H1 (cell line): ENCODE measurements at regions not wholly inside any gene's neighbourhood (a gene's known extent, or its start where the extent isn't known, plus 50 kb on each side); places are given as distances from the start of the nearest gene placed in this dataset.

ENCODE experiments used
- CTCF ChIA-PET: fragments of 300-600 bp; sonication (Branson Sonifier 250); formaldehyde crosslinking; loops from one replicate; lab custom pipeline; 2021; ENCODE audit not compliant: partially characterized antibody; lab: Charles Lee
- POLR2A ChIA-PET: fragments of 300-600 bp; sonication (Branson Sonifier 250); formaldehyde crosslinking; loops from one replicate; lab custom pipeline; 2021; ENCODE audit warnings: inconsistent platforms; ENCODE audit not compliant: partially characterized antibody; lab: Charles Lee
- DNase-seq, 2 experiments: peaks; one replicate each; pipeline versions ENCODE4 v3.0.0 to v3.0.0-alpha.2; 2010 to 2022; ENCODE audit warnings: low spot score in 2 of 2, low read depth in 1 of 2, mixed read lengths in 1 of 2
- FAIRE-seq: peaks from 2 replicates; lab custom pipeline; 2011; peaks lifted over from hg19 to GRCh38; lab: Jason Lieb, UNC
- H2AFZ ChIP-seq: 2 replicates; pipeline ENCODE4 v1.8.1; 2012; ENCODE audit warnings: low read length, inconsistent platforms
- H2AK5ac ChIP-seq: 2 replicates; pipeline ENCODE4 v1.6.1; 2013; ENCODE audit warnings: low read depth, low read length
- H2BK120ac ChIP-seq: replicated peaks from 2 replicates; pipeline ENCODE3; 2013; ENCODE audit warnings: low read depth, low read length, inconsistent platforms
- H2BK12ac ChIP-seq: 2 replicates; pipeline ENCODE4 v1.6.1; 2013; ENCODE audit warnings: low read depth, low read length
- H2BK15ac ChIP-seq: 2 replicates; pipeline ENCODE4 v1.6.1; 2013; ENCODE audit warnings: low read length
- H2BK20ac ChIP-seq: 2 replicates; pipeline ENCODE4 v1.6.1; 2013; ENCODE audit warnings: low read length
- H2BK5ac ChIP-seq: 2 replicates; pipeline ENCODE4 v1.6.1; 2013; ENCODE audit warnings: low read depth, low read length
- H3K14ac ChIP-seq: 2 replicates; pipeline ENCODE4 v1.6.1; 2013; ENCODE audit warnings: inconsistent platforms; ENCODE audit not compliant: insufficient read length
- H3K18ac ChIP-seq: 2 replicates; pipeline ENCODE4 v1.6.1; 2013; ENCODE audit warnings: low read length; ENCODE audit errors: extremely low read depth
- H3K23ac ChIP-seq: 2 replicates; pipeline ENCODE4 v1.6.1; 2013; ENCODE audit warnings: inconsistent platforms; ENCODE audit not compliant: insufficient read length
- H3K23me2 ChIP-seq: 2 replicates; pipeline ENCODE4 v1.6.1; 2013; ENCODE audit warnings: low read depth, low read length
- H3K27ac ChIP-seq: 2 replicates; pipeline ENCODE4 v1.6.1; 2011; ENCODE audit warnings: low read depth, low read length, inconsistent platforms
- H3K27me3 ChIP-seq, 4 experiments: replicated peaks in 1 of 4; 1 replicate in 1 of 4; 2 replicates in 3 of 4; pipeline versions ENCODE4 v1.6.1 to v1.8.1; 2011 to 2013; ENCODE audit warnings: low read length in 3 of 4, mild to moderate bottlenecking in 3 of 4, inconsistent platforms in 2 of 4, mixed read lengths in 2 of 4, moderate library complexity in 1 of 4; ENCODE audit not compliant: control insufficient read depth in 3 of 4, insufficient read depth in 3 of 4; ENCODE audit errors: extremely low read depth in 1 of 4
- H3K36me3 ChIP-seq, 4 experiments: 2 replicates each; pipeline versions ENCODE4 v1.6.1 to v1.8.1; 2011 to 2013; ENCODE audit warnings: mild to moderate bottlenecking in 4 of 4, low read length in 3 of 4, moderate library complexity in 2 of 4, control low read depth in 1 of 4, inconsistent platforms in 1 of 4; ENCODE audit not compliant: insufficient read depth in 4 of 4, control insufficient read depth in 2 of 4
- H3K4ac ChIP-seq: replicated peaks from 2 replicates; pipeline ENCODE3; 2013; ENCODE audit warnings: low read length, low read depth, mixed read lengths, inconsistent platforms; ENCODE audit not compliant: insufficient read length
- H3K4me1 ChIP-seq, 4 experiments: replicated peaks in 1 of 4; 1 replicate in 1 of 4; 2 replicates in 3 of 4; pipeline versions ENCODE4 v1.6.1 to v1.8.1; 2011 to 2013; ENCODE audit warnings: low read length in 3 of 4, inconsistent platforms in 2 of 4, mixed read lengths in 1 of 4; ENCODE audit not compliant: insufficient read depth in 4 of 4, control insufficient read depth in 3 of 4
- H3K4me2 ChIP-seq, 2 experiments: 2 replicates each; pipeline versions ENCODE4 v1.6.1 to v1.8.1; 2011 to 2013; ENCODE audit warnings: low read depth in 2 of 2, low read length in 2 of 2, control low read depth in 1 of 2, inconsistent platforms in 1 of 2, mild to moderate bottlenecking in 1 of 2; ENCODE audit not compliant: insufficient read depth in 1 of 2
- H3K4me3 ChIP-seq, 4 experiments: fragments of 200-600, 300-600 bp in 1 of 4; sonication (generic), shearing (Covaris generic), sonication (Bioruptor Twin) in 1 of 4; 2 replicates each; pipeline versions ENCODE4 v1.5.1 to v1.8.1; 2011 to 2016; ENCODE audit warnings: low read length in 4 of 4, low read depth in 3 of 4, control low read depth in 2 of 4, inconsistent platforms in 2 of 4, mild to moderate bottlenecking in 2 of 4, mixed read lengths in 1 of 4, moderate library complexity in 1 of 4; ENCODE audit not compliant: insufficient read depth in 2 of 4; ENCODE audit errors: extremely low read depth in 1 of 4
- H3K56ac ChIP-seq: replicated peaks from 2 replicates; pipeline ENCODE3; 2013; ENCODE audit warnings: low read depth, mild to moderate bottlenecking, mixed read lengths, low read length, inconsistent platforms; ENCODE audit not compliant: insufficient read length
- H3K79me1 ChIP-seq: 2 replicates; pipeline ENCODE4 v1.6.1; 2013; ENCODE audit warnings: low read depth, low read length, control low read depth
- H3K79me2 ChIP-seq, 2 experiments: 2 replicates each; pipeline versions ENCODE4 v1.6.1 to v1.8.1; 2012 to 2013; ENCODE audit warnings: low read length in 2 of 2, mild to moderate bottlenecking in 2 of 2, inconsistent platforms in 1 of 2; ENCODE audit not compliant: insufficient read depth in 2 of 2, control insufficient read depth in 1 of 2
- H3K9ac ChIP-seq, 4 experiments: replicated peaks in 1 of 4; 1 replicate in 1 of 4; 2 replicates in 3 of 4; pipeline versions ENCODE4 v1.6.1 to v1.8.1; 2011 to 2013; ENCODE audit warnings: low read depth in 3 of 4, low read length in 3 of 4, control low read depth in 2 of 4, mild to moderate bottlenecking in 2 of 4, moderate library complexity in 2 of 4, inconsistent platforms in 1 of 4; ENCODE audit errors: extremely low read depth in 1 of 4
- H3K9me3 ChIP-seq, 2 experiments: 2 replicates each; pipeline versions ENCODE4 v1.6.1 to v1.8.1; 2012 to 2013; ENCODE audit warnings: mild to moderate bottlenecking in 2 of 2, moderate library complexity in 2 of 2, control low read depth in 1 of 2, inconsistent platforms in 1 of 2, low read depth in 1 of 2, low read length in 1 of 2, mixed read lengths in 1 of 2; ENCODE audit not compliant: insufficient read depth in 2 of 2
- H4K20me1 ChIP-seq, 2 experiments: replicated peaks in 1 of 2; 2 replicates each; pipeline versions ENCODE3 to v1.8.1; 2011 to 2013; ENCODE audit warnings: inconsistent platforms in 2 of 2, low read length in 2 of 2, mild to moderate bottlenecking in 1 of 2; ENCODE audit not compliant: insufficient read depth in 2 of 2, control insufficient read depth in 1 of 2
- H4K5ac ChIP-seq: 2 replicates; pipeline ENCODE4 v1.6.1; 2013; ENCODE audit warnings: low read length, low read depth, mixed read lengths, inconsistent platforms; ENCODE audit not compliant: insufficient read length
- H4K8ac ChIP-seq: 2 replicates; pipeline ENCODE4 v1.8.0; 2013; ENCODE audit warnings: mild to moderate bottlenecking, moderate library complexity, low read length, inconsistent platforms; ENCODE audit not compliant: insufficient read depth; ENCODE audit errors: extremely low read depth
- H4K91ac ChIP-seq: replicated peaks from 2 replicates; pipeline ENCODE3; 2013; ENCODE audit warnings: low read length, mixed read lengths, inconsistent platforms; ENCODE audit not compliant: insufficient read length
- CBX8 ChIP-seq: fragments of 300-800, 300-1000 bp; sonication (generic); IDR thresholded peaks from 2 replicates; pipeline ENCODE4 v1.7.1; 2016; ENCODE audit warnings: low read depth, low read length, borderline replicate concordance
- CREB1 ChIP-seq: IDR thresholded peaks from 2 replicates; pipeline ENCODE4 v1.6.1; 2012; ENCODE audit warnings: inconsistent platforms
- KDM5A ChIP-seq: fragments of 200-600 bp; IDR thresholded peaks from 2 replicates; pipeline ENCODE4 v1.7.1; 2012; ENCODE audit warnings: mild to moderate bottlenecking, low read length, inconsistent platforms, mixed read lengths
- NRF1 ChIP-seq: IDR thresholded peaks from 2 replicates; pipeline ENCODE4 v1.6.1; 2011; ENCODE audit warnings: mild to moderate bottlenecking, low read depth, low read length, improper control_type of control experiment
- SP2 ChIP-seq: IDR thresholded peaks from 2 replicates; pipeline ENCODE4 v1.6.1; 2012; ENCODE audit warnings: mild to moderate bottlenecking, low read length, inconsistent platforms
- SUZ12 ChIP-seq: fragments of 200-600 bp; sonication (generic); IDR thresholded peaks from 2 replicates; pipeline ENCODE4 v1.6.1; 2012; ENCODE audit warnings: mild to moderate bottlenecking, inconsistent platforms, low read length, moderate library complexity, mixed read lengths
- USF2 ChIP-seq: IDR thresholded peaks from 2 replicates; pipeline ENCODE4 v1.6.1; 2011; ENCODE audit warnings: low read length, improper control_type of control experiment
- WGBS, 2 experiments: shearing (Covaris generic) in 1 of 2; methylation state at CpG; one replicate each; pipeline versions ENCODE4 v1.1.6 to v1.1.7; 2013 to 2015; ENCODE audit warnings: low lambda C conversion rate in 2 of 2, mixed read lengths in 2 of 2, inconsistent platforms in 1 of 2, low coverage in 1 of 2, missing lambda C conversion rate in 1 of 2; ENCODE audit not compliant: insufficient replicate concordance in 2 of 2, insufficient coverage in 1 of 2, insufficient read length in 1 of 2; ENCODE audit errors: extremely low coverage in 1 of 2, missing lambda C conversion rate in 1 of 2; 5-methylcytosine and 5-hydroxymethylcytosine counted together

DNA sequence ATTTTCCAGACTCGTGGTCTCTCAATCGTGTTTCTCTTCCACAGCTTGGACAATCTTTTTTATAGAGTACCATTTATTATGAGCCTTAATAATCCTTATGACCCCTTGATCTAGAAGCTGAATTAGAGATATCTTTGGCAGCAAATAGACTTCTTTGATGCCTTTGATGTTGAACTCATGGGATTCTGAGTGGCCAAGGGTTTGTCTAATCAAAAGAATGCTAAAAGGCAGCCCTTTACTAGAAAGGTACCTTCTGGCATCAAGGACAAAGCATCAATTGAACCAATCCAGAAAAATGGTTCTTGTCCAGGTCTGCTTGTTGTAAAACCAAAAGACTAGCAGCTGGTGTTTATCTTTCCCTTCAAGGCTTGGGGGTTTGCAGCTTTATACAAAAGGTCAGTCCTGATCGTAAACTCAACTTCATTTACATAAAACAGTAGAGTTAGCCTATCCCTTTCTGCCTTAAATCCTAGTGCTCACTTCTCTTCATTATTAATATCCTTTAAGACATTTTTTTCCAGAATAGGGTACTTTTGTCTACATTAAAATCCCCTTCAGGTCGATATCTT is 411.3 kb downstream of the FAT4 start:
- Histone ChIP-seq H3K18ac (no peak overlapping the region), H4K8ac (no peak overlapping the region), H3K27ac (no peak overlapping the region), H4K20me1 (no peaks in the 10 kb centered on the region), H3K4me2 (no peak overlapping the region), H2BK20ac (no peak overlapping the region), H2BK5ac (no peak overlapping the region), H3K9ac (no peak overlapping the region), H2AFZ (no peak overlapping the region), H3K56ac (no peak overlapping the region), H3K4me1 (peaks cover 0 to 9% (median 4%) of the 10 kb centered on the region in 4 experiments; a peak in 4 of 7 replicates), H3K27me3 (no peaks in the 10 kb centered on the region), H3K14ac (no peak overlapping the region), H3K23me2 (no peaks in the 10 kb centered on the region; the same call in 1 of the 2 replicates), H2BK120ac (no peak overlapping the region), H3K36me3 (no peaks in the 10 kb centered on the region), H2AK5ac (no peak overlapping the region), H3K4me3 (no peak overlapping the region), H4K5ac (no peak overlapping the region), H4K91ac (no peak overlapping the region), H3K79me1 (no peaks in the 10 kb centered on the region), H3K79me2 (no peaks in the 10 kb centered on the region), H3K23ac (no peak overlapping the region), H2BK12ac (no peak overlapping the region), H2BK15ac (no peak overlapping the region), H3K4ac (no peak overlapping the region), H3K9me3 (no peaks in the 10 kb centered on the region; a peak in 1 of 4 replicates)
- 83% methylated on average over 4 of the region's 4 CpGs; no CpG with 5 or more reads in 1 of the 2 experiments for WGBS, 2 experiments
- ChIA-PET POLR2A (no interaction called here), CTCF (interaction anchor here (0.6 to 1.8 kb wide), 3 partner anchors 9 to 36 kb away, joined by 3 to 7 read pairs (median 3); no protein-coding TSS in a partner anchor)
- TF ChIP-seq USF2 (no peak), KDM5A (no peak), CREB1 (no peak), CBX8 (no peak), SUZ12 (no peak), SP2 (no peak), NRF1 (no peak)
- DNase-seq (no peak), FAIRE-seq (no peak)
